Stomach (tissue), 4 donors: ENCODE measurements at regions not wholly inside any gene's neighbourhood (a gene's known extent, or its start where the extent isn't known, plus 50 kb on each side); places are given as distances from the start of the nearest gene placed in this dataset.

Experiments
- CTCF ChIP-seq, 7 experiments: fragments of 450-650 bp in 4 of 7; fragments of 200-600 bp in 3 of 7; sonication (generic) in 3 of 7; IDR thresholded peaks; one replicate each; pipeline ENCODE4 v1.5.1; 2016 to 2019; ENCODE audit warnings: antibody characterized with exemption in 7 of 7, control low read depth in 2 of 7, mild to moderate bottlenecking in 1 of 7
- EP300 ChIP-seq: sonication (generic); formaldehyde crosslinking; IDR thresholded peaks from one replicate; pipeline ENCODE4 v1.6.1; 2017; ENCODE audit warnings: antibody characterized with exemption

- no peak for TF ChIP-seq EP300
- no peak for TF ChIP-seq CTCF (IDR thresholded peaks at IDR 0.05)
Measured at GRCh38 chr3:36013425-36013824, 366.9 kb upstream of the STAC start.
